ENCODE measurements at regions not wholly inside any gene's neighbourhood (a gene's known extent, or its start where the extent isn't known, plus 50 kb on each side); places are given as distances from the start of the nearest gene placed in this dataset.

GRCh38 chr2:173783382-173783781 lies 181.8 kb downstream of the SP3 start:
- DNase-seq: no peak

GRCh38 chr2:173785813-173786212 lies 179.4 kb downstream of the SP3 start:
- no peak for DNase-seq

- no peak for DNase-seq
Observed at GRCh38 chr2:173791502-173791901, 173.7 kb downstream of the SP3 start.

- DNase-seq: no peak
Observed at GRCh38 chr2:173792166-173792565, 173.0 kb downstream of the SP3 start.

- no peak for DNase-seq
Observed at GRCh38 chr2:173792741-173793140, 172.4 kb downstream of the SP3 start.

GRCh38 chr2:173793709-173794565 lies 171.2 kb downstream of the SP3 start:
- DNase-seq: no peak

- no peak for DNase-seq
Observed at GRCh38 chr2:173797586-173798263, 167.4 kb downstream of the SP3 start.

- DNase-seq: no peak
Observed at GRCh38 chr2:173802518-173802917, 162.7 kb downstream of the SP3 start.

GRCh38 chr2:173803449-173803848 lies 161.7 kb downstream of the SP3 start:
- DNase-seq: no peak

- no peak for DNase-seq
Observed at GRCh38 chr2:173806761-173807160, 158.4 kb downstream of the SP3 start.

GRCh38 chr2:173808718-173809117 lies 156.5 kb downstream of the SP3 start:
- DNase-seq: no peak

- no peak for DNase-seq
Observed at GRCh38 chr2:173812321-173812720, 152.9 kb downstream of the SP3 start.

GRCh38 chr2:173814306-173814705 lies 150.9 kb downstream of the SP3 start:
- no peak for DNase-seq

- DNase-seq: no peak
Observed at GRCh38 chr2:173815772-173816171, 149.4 kb downstream of the SP3 start.

- no peak for DNase-seq
Observed at GRCh38 chr2:173817582-173817981, 147.6 kb downstream of the SP3 start.

- no peak for DNase-seq
Observed at GRCh38 chr2:173818285-173818684, 146.9 kb downstream of the SP3 start.

GRCh38 chr2:173819852-173820251 lies 145.3 kb downstream of the SP3 start:
- no peak for DNase-seq

GRCh38 chr2:173821451-173821850 lies 143.7 kb downstream of the SP3 start:
- DNase-seq: no peak

- DNase-seq: no peak
Observed at GRCh38 chr2:173822889-173823542, 142.2 kb downstream of the SP3 start.

- DNase-seq: no peak
Observed at GRCh38 chr2:173823543-173823939, 141.6 kb downstream of the SP3 start.

GRCh38 chr2:173828189-173829142 lies 136.7 kb downstream of the SP3 start:
- DNase-seq: no peak

GRCh38 chr2:173829727-173830126 lies 135.4 kb downstream of the SP3 start:
- DNase-seq: no peak

- no peak for DNase-seq
Observed at GRCh38 chr2:173830170-173830569, 135.0 kb downstream of the SP3 start.

All from CD4-positive, alpha-beta T cell treated with Interleukin-6 for 4 hours (primary cell).